GM19238 (cell line): ENCODE measurements at regions not wholly inside any gene's neighbourhood (a gene's known extent, or its start where the extent isn't known, plus 50 kb on each side); places are given as distances from the start of the nearest gene placed in this dataset.

Source experiments
- DNase-seq: peaks from one replicate; pipeline ENCODE4 v3.0.0; 2011; ENCODE audit warnings: low spot score; ENCODE audit not compliant: insufficient read length

DNA sequence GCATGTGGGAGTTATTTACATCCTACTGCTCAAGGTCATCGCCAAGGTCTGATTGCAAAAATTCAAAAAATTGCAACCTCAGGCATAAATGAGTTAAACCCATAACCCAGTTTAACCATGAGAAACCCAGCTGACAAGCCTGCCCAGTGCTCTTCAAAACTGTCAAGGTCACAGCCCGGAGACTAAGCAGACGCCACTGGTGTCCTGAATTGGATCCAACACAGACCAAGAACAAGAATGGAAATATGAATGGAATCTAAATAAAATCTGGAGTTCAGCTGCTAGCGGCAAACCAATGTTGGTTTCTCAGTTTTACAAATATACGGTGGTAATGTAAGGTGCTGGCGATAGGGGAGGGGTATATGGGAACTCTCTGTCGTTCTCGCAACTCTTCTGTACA lies 201.5 kb upstream of the MVB12B start:
- DNase-seq, result no peak

DNA sequence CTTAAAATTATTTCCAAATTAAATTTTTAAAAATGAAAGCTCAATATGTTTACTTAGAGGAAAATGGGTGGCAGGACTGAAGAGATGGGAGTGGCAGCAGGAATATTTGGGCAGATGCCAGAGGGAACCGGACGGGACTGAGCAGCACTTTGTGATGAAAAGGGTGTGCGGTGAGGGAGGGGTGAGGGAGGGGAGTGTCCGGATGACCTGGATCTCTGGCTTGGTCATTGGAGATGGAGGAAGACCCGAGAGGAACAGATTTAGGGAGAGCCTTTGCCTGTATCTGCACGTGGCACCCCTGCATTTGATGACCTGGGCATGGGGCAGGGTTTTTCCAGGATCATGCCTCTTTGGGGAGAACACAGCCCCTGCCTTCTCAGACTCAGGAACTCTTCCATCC lies 201.1 kb upstream of the MVB12B start:
- DNase-seq, result no peak

DNA sequence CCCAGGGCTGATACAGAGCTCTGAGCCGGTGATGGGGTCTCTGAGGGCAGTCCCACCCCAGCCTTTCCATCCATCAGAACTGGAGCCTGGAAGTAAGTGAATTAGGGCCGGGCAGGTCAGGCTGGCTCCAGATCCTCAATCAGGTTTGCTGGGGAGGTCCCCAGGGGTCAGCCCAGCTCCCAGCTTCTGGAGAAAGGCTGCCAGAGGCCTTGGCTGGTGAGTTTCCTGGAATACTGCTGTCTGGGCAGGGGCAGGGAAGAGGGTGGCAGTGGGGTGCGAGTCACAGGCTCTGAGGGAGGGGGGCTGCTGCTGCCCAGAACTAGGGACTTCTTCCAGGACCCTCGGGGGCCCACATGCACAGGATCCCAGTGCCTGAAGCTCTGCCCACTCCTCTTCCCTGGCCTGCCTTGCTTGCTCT lies 200.6 kb upstream of the MVB12B start:
- DNase-seq, result no peak

DNA sequence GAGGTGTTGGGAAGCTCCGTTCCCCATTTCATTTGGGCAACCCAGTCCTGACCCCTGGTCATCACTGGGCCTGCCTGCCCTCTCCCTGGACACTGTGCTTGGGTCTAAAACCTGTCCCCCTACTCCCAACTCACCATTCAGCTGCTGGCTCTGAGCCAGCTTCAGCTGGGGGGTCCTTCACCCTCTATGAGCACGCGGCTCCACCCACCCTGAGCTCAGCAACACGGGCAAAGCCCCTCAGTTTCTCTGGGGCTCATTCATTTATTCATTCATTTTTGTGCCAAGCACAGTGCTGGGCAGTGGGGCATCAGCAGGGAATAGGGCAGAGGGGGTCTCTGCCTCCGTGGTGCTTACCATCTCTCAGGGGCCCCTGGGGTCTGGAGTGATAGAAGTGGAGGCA lies 199.8 kb upstream of the MVB12B start:
- no peak for DNase-seq

DNA sequence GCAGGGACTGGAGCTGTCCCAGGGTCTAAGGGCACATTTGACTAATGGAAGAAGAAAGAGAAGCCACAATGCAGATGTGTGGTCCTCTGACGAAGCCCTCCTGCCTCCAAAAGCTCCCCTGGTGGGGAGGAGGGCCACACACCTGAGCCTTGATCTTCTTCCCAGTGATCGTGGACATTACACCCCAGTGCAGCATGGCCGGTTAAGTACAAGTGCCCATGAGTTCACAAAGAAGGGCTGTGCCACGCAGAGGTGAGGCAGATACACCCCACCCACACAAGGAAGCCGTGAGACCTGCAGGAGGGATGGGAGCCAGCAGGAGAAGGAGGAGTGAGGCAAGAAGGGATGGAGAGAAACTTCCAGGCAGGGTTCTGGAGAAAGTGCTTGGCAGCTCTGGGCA lies 199.0 kb upstream of the MVB12B start:
- no peak for DNase-seq

- DNase-seq, result no peak
These were observed 198.0 kb upstream of the MVB12B start for GRCh38 chr9:126128494-126129142.

GRCh38 chr9:126131066-126132010 lies 195.3 kb upstream of the MVB12B start:
- no peak for DNase-seq

GRCh38 chr9:126132746-126133145 lies 193.9 kb upstream of the MVB12B start:
- DNase-seq, result no peak

DNA sequence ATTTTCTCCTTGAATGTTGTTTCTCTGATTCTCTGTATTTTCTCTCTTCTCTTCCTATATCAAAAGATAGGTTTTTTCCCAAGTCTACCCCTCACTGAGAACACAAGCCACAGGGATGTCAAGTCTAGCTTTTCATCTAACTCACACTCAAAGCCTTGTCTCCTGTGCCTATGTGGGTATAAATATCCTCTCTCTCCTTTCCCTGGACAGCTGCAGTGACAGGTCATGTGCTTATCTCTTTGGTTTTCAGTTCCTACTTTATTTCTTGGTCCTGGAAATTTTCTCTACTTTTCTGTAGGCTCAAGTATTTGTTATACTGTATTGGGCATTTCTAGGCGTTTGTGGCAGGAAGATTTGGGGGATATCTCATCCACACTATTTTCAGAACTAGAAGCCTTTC lies 182.4 kb upstream of the MVB12B start:
- no peak for DNase-seq

DNA sequence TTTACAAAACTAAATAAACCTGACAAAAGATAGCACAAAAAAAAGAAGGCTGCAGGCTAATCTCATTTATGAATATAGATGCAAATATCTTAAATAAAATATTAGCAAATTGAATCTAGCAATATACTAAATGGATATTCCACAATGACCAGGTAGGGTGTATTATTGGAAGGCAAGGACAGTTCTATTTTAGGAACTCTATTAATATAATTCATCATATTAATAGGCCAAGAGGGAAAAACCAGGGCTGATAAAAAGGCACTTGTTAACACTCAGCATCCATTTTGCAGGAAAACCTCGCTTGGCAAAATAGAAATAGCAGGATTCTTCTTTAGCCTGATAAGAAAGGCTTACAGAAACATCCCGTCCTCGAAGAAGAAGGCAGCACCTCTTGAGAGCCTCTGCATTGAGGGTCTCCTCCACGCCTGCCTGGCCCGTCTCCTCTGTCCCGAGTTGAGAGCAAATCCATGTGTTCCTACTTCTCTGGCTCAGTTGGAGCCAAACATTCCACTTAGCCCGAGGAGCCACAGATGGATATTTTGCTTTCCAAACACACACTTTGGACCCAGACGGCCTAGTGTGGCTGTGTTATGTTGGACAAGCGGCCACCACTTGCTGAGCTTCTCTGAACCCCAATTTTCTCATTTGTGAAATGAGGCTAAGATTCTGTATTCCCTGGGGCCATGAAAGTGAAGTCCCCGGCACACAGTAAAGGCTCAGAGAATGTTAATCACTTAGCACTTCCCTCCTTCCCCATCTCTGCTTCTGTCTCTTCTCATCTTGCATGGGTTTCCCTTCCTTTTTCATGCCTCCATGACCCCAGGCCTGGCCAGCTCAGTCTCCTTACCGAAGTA lies 181.8 kb upstream of the MVB12B start:
- DNase-seq, result no peak

GRCh38 chr9:126145887-126146253 lies 180.8 kb upstream of the MVB12B start:
- DNase-seq, result no peak

DNA sequence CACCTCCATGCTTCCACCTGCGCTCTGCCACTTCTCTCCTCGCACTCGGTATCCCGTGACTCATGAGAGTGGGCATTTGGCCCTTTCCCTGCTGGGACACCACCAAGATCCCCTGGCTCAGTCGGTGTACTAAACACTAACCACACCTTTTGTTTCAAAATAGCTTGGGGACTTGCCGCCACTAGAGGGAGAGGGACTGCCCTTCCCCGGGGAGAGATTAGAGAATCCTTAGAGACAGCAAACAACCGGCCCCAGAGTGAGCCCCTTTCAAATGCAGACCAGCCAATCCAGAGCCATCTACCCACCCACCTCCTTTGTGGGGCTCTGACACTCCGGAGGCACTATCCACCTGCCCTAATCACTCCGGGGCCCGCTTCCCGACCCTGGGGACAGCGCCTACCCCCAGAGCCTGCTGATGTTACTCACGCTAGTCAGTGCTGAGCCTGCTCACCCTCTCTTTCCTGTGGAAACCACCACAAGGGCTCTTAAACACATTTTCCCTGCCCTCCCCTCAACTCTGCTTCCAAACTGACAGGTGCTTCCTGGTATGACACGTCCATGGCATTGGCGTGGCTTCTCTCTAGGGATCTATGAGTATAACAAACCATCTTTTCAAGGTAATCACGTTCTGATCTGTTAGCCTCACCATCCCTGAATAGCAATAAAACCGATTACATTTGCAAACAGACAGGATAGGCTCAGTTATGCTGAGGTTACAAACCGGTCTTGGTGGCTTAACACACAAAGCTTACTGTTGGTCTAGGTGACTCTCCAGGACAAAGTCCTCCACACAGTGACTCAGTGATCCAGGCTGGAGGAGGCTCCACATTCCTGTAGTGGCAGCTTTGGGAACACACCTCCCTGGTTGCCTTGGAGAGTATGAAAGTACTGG lies 180.1 kb upstream of the MVB12B start:
- peak; percentile 55 for DNase-seq

- DNase-seq, result no peak
These were observed 179.3 kb upstream of the MVB12B start for GRCh38 chr9:126147186-126147935.

DNA sequence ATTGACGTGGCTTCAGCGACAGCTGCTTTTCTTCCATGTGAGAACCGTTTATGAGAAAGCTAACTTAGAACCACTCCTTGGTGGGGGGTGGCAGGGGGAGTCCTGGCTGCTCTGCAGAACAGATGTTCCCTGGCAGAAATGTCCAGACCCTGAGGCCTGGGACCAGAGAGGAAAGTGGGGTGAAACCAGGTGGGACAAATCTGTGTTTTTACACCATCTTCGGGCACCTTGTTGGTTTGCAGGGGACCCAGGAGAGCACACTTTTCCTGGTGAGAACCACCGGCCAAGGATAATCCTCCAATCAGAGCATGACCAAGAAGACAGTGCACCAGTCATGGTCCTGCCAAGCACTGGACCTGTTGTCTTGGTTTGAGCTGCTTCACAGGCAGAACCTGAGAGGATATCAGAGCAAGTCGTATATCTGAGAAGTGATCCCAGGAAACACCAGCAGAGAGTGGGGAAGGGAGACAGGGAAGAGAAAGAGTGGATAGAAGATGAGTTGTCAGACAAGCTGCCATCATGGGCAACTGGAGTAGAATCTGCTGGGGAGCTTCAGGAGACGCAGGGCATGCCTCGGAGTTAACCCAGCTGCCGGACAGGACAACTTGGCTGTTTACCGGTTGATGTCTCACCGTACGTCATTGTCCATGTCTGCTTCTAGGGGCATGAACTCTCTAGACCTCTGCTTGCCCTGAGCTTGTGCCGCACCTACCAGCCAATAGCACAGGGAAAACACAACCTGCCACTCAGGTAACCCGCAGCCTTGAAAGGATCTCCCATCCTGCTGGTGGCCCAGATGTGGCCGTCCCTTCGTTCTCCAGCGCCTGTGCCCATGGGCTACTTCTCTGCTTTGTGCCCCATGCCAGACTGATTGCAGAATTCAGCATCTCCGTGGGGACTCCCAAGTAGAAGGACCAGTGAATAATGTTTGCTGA lies 178.4 kb upstream of the MVB12B start:
- no peak for DNase-seq

DNA sequence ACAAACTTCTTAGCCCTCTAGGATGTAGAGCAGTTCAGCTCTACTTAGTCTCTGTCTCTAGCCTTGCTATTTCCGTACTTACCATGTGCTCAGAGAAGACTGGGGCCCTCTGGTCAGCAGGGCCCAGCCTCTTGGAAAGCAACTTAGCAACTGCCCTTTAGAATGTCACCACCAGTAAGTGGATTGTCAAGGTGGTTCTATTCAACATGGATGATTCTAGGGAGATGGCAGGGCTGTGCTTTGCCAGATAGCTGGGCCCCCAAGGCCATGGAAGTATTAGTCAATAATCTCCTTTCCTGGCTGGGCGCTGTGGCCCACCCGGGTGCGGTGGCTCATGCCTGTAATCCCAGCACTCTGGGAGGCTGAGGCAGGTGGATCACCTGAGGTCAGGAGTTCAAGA lies 177.6 kb upstream of the MVB12B start:
- DNase-seq, result no peak

DNA sequence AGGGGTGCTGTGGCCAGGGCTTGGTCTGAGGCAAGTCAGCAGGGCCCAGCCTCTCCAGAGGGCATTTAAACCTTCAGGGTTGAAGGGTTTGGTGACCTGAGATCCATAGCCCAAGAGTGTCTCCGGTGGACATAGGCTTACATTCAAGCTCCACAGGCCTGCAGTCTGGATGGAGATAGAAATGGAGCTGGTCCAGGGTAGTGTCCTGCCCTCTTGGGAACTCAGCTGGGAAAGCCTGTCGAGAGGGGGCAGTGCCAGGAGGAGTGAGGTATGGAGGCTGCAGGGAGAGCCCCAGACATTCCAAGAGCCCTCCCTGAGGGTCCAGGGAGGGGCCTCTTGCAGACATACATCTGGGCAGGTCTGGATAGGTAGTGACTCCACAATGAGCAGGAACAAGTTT lies 177.0 kb upstream of the MVB12B start:
- no peak for DNase-seq

GRCh38 chr9:126150411-126151030 lies 176.1 kb upstream of the MVB12B start:
- no peak for DNase-seq

DNA sequence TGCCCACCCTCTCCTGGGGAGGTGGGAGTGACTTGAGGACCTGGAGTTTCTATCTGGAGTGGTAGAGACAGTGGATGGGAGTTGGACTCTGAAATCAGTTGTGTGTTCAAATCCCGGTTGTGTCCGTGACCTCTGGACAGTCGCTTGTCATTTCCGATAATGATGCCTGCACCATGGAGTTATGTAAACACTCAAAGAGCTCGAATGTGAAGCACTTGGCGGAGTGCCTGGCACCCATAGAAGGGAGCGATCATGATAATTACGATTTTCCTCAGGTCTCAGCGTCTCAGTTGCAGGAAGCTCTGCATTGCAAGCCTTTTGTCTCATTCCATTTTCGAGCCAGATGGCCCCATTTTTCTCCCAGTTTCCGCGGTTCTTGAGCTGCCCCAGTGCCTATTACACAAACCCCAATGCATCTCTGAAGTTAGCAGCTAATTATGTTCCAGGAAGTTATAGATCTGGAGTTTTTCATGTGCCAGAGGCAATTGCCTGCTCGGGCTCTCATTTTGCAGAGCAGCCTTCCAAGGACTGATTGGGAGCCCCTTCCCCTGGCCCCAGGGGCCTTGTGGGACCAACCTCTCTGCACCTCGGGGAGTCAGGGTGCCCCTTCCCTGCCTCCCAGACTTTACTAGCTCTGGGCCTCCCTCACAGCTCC lies 175.5 kb upstream of the MVB12B start:
- no peak for DNase-seq
